IPS DF 19.7 (cell line): ENCODE measurements at regions not wholly inside any gene's neighbourhood (a gene's known extent, or its start where the extent isn't known, plus 50 kb on each side); places are given as distances from the start of the nearest gene placed in this dataset.
"Not testable (repeated sequence)": the region's sequence is repeated elsewhere in the genome, so short reads cannot be mapped to it uniquely, and the experiment has no call there.

Experiments used
- DNase-seq: peaks from one replicate; pipeline ENCODE4 v3.0.0-alpha.2; 2013; ENCODE audit warnings: low read depth, low spot score

GRCh38 chr1:86798608-86799291 is 94.4 kb downstream of the SH3GLB1 start:
- no peak for DNase-seq

- not testable (repeated sequence) for DNase-seq
Observed at GRCh38 chr1:86803641-86804040, 99.3 kb downstream of the SH3GLB1 start.

GRCh38 chr1:86805898-86806519 is 101.6 kb downstream of the SH3GLB1 start:
- not testable (repeated sequence) for DNase-seq

- DNase-seq, result peak; percentile 33
Observed at GRCh38 chr1:86811142-86811924, 102.6 kb downstream of the SELENOF start.

- no peak for DNase-seq
Observed at GRCh38 chr1:86812286-86812685, 101.6 kb downstream of the SELENOF start.
